WTC11 (cell line): ENCODE measurements at regions not wholly inside any gene's neighbourhood (a gene's known extent, or its start where the extent isn't known, plus 50 kb on each side); places are given as distances from the start of the nearest gene placed in this dataset.

Experiments
- ATAC-seq: fragments of 200-7000 bp; cut with Tn5 transposase; 2 replicates; pipeline ENCODE4 v1.10.0; 2021; ENCODE audit warnings: mild to moderate bottlenecking, moderate library complexity
- CTCF ChIA-PET: fragments of 300-600 bp; sonication (Branson Sonifier 250); formaldehyde crosslinking; loops from one replicate; lab custom pipeline; 2021; ENCODE audit warnings: antibody characterized with exemption; lab: Charles Lee
- POLR2A ChIA-PET: fragments of 350-600 bp; sonication (Branson Sonifier 250); formaldehyde crosslinking; loops from one replicate; lab custom pipeline; 2021; ENCODE audit warnings: antibody characterized with exemption; lab: Charles Lee
- DNase-seq: peaks from one replicate; pipeline ENCODE4 v3.0.0; 2021; ENCODE audit warnings: low spot score
- H3K27ac Mint-ChIP-seq: 2 replicates; pipeline ENCODE4 v1.8.0; 2021; ENCODE audit warnings: mixed read lengths
- H3K27me3 Mint-ChIP-seq: 2 replicates; pipeline ENCODE4 v1.8.0; 2021; ENCODE audit warnings: low read depth, mild to moderate bottlenecking, moderate library complexity, mixed read lengths
- H3K36me3 Mint-ChIP-seq: 2 replicates; pipeline ENCODE4 v1.8.0; 2021; ENCODE audit warnings: mixed read lengths
- H3K4me1 Mint-ChIP-seq: 2 replicates; pipeline ENCODE4 v1.8.0; 2022; ENCODE audit warnings: mixed read lengths
- H3K4me3 Mint-ChIP-seq: 2 replicates; pipeline ENCODE4 v1.8.0; 2021; ENCODE audit warnings: mild to moderate bottlenecking, moderate library complexity, mixed read lengths
- H3K9me3 Mint-ChIP-seq: 2 replicates; pipeline ENCODE4 v1.8.0; 2021; ENCODE audit warnings: mixed read lengths
- CREM ChIP-seq: sonication (generic); formaldehyde crosslinking; IDR thresholded peaks from 2 replicates; pipeline ENCODE4 v1.8.1; 2022; ENCODE audit warnings: mild to moderate bottlenecking, missing genetic modification reagents, moderate library complexity
- CTCF ChIP-seq: fragments of 200-600 bp; IDR thresholded peaks from 2 replicates; pipeline ENCODE4 v1.8.0; 2022; ENCODE audit warnings: antibody characterized with exemption
- ESRRA ChIP-seq: sonication (generic); formaldehyde crosslinking; IDR thresholded peaks from 2 replicates; pipeline ENCODE4 v1.8.1; 2022; ENCODE audit warnings: mild to moderate bottlenecking, missing genetic modification reagents, borderline replicate concordance
- FOXJ3 ChIP-seq: sonication (generic); formaldehyde crosslinking; IDR thresholded peaks from 2 replicates; pipeline ENCODE4 v1.9.0; 2021; ENCODE audit warnings: missing genetic modification reagents, mild to moderate bottlenecking, borderline replicate concordance
- FOXK1 ChIP-seq: sonication (generic); formaldehyde crosslinking; IDR thresholded peaks from 2 replicates; pipeline ENCODE4 v1.8.0; 2022; ENCODE audit warnings: mild to moderate bottlenecking, moderate library complexity, missing genetic modification reagents
- FOXP4 ChIP-seq: sonication (generic); formaldehyde crosslinking; IDR thresholded peaks from 2 replicates; pipeline ENCODE4 v1.8.0; 2022; ENCODE audit warnings: mild to moderate bottlenecking, missing genetic modification reagents
- GABPB1 ChIP-seq: sonication (generic); formaldehyde crosslinking; IDR thresholded peaks from 2 replicates; pipeline ENCODE4 v1.8.1; 2023; ENCODE audit warnings: mild to moderate bottlenecking, missing genetic modification reagents
- GTF2I ChIP-seq: fragments of 250-450 bp; sonication (Bioruptor Pico); conservative IDR thresholded peaks from 2 replicates; pipeline ENCODE4 v1.4.0; 2021; ENCODE audit warnings: mild to moderate bottlenecking
- HMGXB4 ChIP-seq: sonication (generic); formaldehyde crosslinking; IDR thresholded peaks from 2 replicates; pipeline ENCODE4 v1.8.1; 2023; ENCODE audit warnings: mild to moderate bottlenecking, moderate library complexity, missing genetic modification reagents
- JAZF1 ChIP-seq: fragments of 250-450 bp; sonication (Bioruptor Pico); IDR thresholded peaks from 2 replicates; pipeline ENCODE4 v1.9.0; 2021; ENCODE audit warnings: moderate library complexity, mild to moderate bottlenecking, inconsistent platforms
- MXD4 ChIP-seq: fragments of 250-450 bp; sonication (Bioruptor Pico); IDR thresholded peaks from 2 replicates; pipeline ENCODE4 v1.8.0; 2021; ENCODE audit warnings: mild to moderate bottlenecking, moderate library complexity, borderline replicate concordance
- NFATC4 ChIP-seq: fragments of 250-450 bp; sonication (Bioruptor Pico); IDR thresholded peaks from 2 replicates; pipeline ENCODE4 v1.9.0; 2021; ENCODE audit warnings: mild to moderate bottlenecking
- NFYB ChIP-seq: sonication (generic); formaldehyde crosslinking; conservative IDR thresholded peaks from 2 replicates; pipeline ENCODE4 v1.8.0; 2022; ENCODE audit warnings: low read depth, missing genetic modification reagents
- NR2C2 ChIP-seq: sonication (generic); formaldehyde crosslinking; IDR thresholded peaks from 2 replicates; pipeline ENCODE4 v1.8.0; 2022; ENCODE audit warnings: mild to moderate bottlenecking, missing genetic modification reagents
- RELA ChIP-seq: sonication (generic); formaldehyde crosslinking; IDR thresholded peaks from 2 replicates; pipeline ENCODE4 v1.8.1; 2022; ENCODE audit warnings: missing genetic modification reagents, mild to moderate bottlenecking, borderline replicate concordance
- SMAD4 ChIP-seq: sonication (generic); formaldehyde crosslinking; IDR thresholded peaks from 2 replicates; pipeline ENCODE4 v1.8.0; 2022; ENCODE audit warnings: mild to moderate bottlenecking, missing genetic modification reagents
- SP1 ChIP-seq: sonication (generic); formaldehyde crosslinking; conservative IDR thresholded peaks from 2 replicates; pipeline ENCODE4 v1.8.1; 2022; ENCODE audit warnings: missing genetic modification reagents
- TCF7 ChIP-seq: sonication (generic); formaldehyde crosslinking; IDR thresholded peaks from 2 replicates; pipeline ENCODE4 v1.8.0; 2022; ENCODE audit warnings: mild to moderate bottlenecking, low read depth, missing genetic modification reagents, moderate library complexity
- TP53 ChIP-seq: sonication (generic); formaldehyde crosslinking; IDR thresholded peaks from 2 replicates; pipeline ENCODE4 v1.8.1; 2023; ENCODE audit warnings: mild to moderate bottlenecking, missing genetic modification reagents
- USF1 ChIP-seq: sonication (generic); formaldehyde crosslinking; IDR thresholded peaks from 2 replicates; pipeline ENCODE4 v1.8.0; 2022; ENCODE audit warnings: mild to moderate bottlenecking, missing genetic modification reagents
- ZBTB21 ChIP-seq: sonication (generic); formaldehyde crosslinking; IDR thresholded peaks from 2 replicates; pipeline ENCODE4 v1.8.1; 2023; ENCODE audit warnings: mild to moderate bottlenecking, missing genetic modification reagents, borderline replicate concordance
- ZNF317 ChIP-seq: sonication (generic); formaldehyde crosslinking; IDR thresholded peaks from 2 replicates; pipeline ENCODE4 v1.8.1; 2023; ENCODE audit warnings: low read depth, mild to moderate bottlenecking, moderate library complexity, missing genetic modification reagents, borderline replicate concordance
- TF ChIP-seq, protein P1 (sequence below): sonication (generic); formaldehyde crosslinking; IDR thresholded peaks from 2 replicates; pipeline ENCODE4 v1.8.1; 2023; ENCODE audit warnings: mild to moderate bottlenecking, missing genetic modification reagents, moderate library complexity
- TF ChIP-seq, protein P2 (sequence below): fragments of 250-450 bp; sonication (Bioruptor Pico); IDR thresholded peaks from 2 replicates; pipeline ENCODE4 v1.9.0; 2021; ENCODE audit warnings: mild to moderate bottlenecking
- TF ChIP-seq, protein P3 (sequence below): sonication (generic); formaldehyde crosslinking; IDR thresholded peaks from 2 replicates; pipeline ENCODE4 v1.8.1; 2022; ENCODE audit warnings: low read depth, mild to moderate bottlenecking, moderate library complexity, missing genetic modification reagents, borderline replicate concordance
- TF ChIP-seq, protein P4 (sequence below): sonication (generic); formaldehyde crosslinking; IDR thresholded peaks from 2 replicates; pipeline ENCODE4 v1.8.0; 2023; ENCODE audit warnings: missing genetic modification reagents

- H3K36me3 Mint-ChIP-seq, result peaks cover 13% of the 10 kb centered on the region
- POLR2A ChIA-PET, result no interaction called here
- DNase-seq, result no peak
- H3K4me3 Mint-ChIP-seq, result no peak overlapping the region
- H3K9me3 Mint-ChIP-seq, result peaks cover 19% of the 10 kb centered on the region
- TF ChIP-seq SMAD4 (CRISPR knock-in tag), result no peak
- H3K4me1 Mint-ChIP-seq, result no peaks in the 10 kb centered on the region
- CTCF ChIA-PET, result no interaction called here
- ATAC-seq, result no peak
- no peaks in the 10 kb centered on the region for H3K27me3 Mint-ChIP-seq
- H3K27ac Mint-ChIP-seq, result no peak overlapping the region
Observed at GRCh38 chr5:15249152-15249551, 250.8 kb upstream of the FBXL7 start.

DNA sequence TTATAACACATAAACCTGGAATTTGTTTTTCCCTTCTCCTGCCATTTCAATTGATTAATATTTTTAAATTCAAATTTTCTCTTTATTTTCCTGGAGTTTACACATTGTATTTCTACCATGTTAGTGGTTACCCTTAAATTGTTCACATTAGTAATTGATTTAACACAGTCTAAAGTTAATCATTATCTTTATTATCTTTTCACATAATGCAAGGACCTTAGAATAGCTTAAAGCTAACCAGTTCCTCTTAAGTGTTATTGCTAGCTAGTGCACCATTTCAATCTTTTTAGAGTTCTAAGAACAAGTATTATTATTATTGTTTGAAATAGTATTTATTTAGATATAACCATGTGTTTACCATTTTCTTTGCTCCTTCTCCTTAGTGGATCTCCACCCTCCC is 251.2 kb upstream of the FBXL7 start:
- H3K4me3 Mint-ChIP-seq, result no peak overlapping the region
- CTCF ChIA-PET, result no interaction called here
- H3K27me3 Mint-ChIP-seq, result no peaks in the 10 kb centered on the region
- no peak overlapping the region for H3K27ac Mint-ChIP-seq
- H3K36me3 Mint-ChIP-seq, result peaks cover 13% of the 10 kb centered on the region
- DNase-seq, result no peak
- POLR2A ChIA-PET, result no interaction called here
- no peak for ATAC-seq
- H3K4me1 Mint-ChIP-seq, result no peaks in the 10 kb centered on the region
- H3K9me3 Mint-ChIP-seq, result peaks cover 19% of the 10 kb centered on the region
- TF ChIP-seq FOXJ3 (no peak), NR2C2 (no peak), ZBTB21 (CRISPR knock-in tag) (no peak), ESRRA (CRISPR knock-in tag) (no peak), TP53 (CRISPR knock-in tag) (no peak), USF1 (no peak), NFYB (CRISPR knock-in tag) (no peak), GABPB1 (CRISPR knock-in tag) (no peak), NFATC4 (no peak), SMAD4 (CRISPR knock-in tag) (no peak)
- TF ChIP-seq, protein P1, sequence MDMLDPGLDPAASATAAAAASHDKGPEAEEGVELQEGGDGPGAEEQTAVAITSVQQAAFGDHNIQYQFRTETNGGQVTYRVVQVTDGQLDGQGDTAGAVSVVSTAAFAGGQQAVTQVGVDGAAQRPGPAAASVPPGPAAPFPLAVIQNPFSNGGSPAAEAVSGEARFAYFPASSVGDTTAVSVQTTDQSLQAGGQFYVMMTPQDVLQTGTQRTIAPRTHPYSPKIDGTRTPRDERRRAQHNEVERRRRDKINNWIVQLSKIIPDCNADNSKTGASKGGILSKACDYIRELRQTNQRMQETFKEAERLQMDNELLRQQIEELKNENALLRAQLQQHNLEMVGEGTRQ (CRISPR knock-in tag), result no peak
- TF ChIP-seq, protein P2, sequence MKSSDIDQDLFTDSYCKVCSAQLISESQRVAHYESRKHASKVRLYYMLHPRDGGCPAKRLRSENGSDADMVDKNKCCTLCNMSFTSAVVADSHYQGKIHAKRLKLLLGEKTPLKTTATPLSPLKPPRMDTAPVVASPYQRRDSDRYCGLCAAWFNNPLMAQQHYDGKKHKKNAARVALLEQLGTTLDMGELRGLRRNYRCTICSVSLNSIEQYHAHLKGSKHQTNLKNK (CRISPR knock-in tag), result no peak

GRCh38 chr5:15245913-15246312 is 254.1 kb upstream of the FBXL7 start:
- H3K27me3 Mint-ChIP-seq, result no peaks in the 10 kb centered on the region
- CTCF ChIA-PET, result no interaction called here
- H3K27ac Mint-ChIP-seq, result no peak overlapping the region
- H3K36me3 Mint-ChIP-seq, result peaks cover 16% of the 10 kb centered on the region
- POLR2A ChIA-PET, result no interaction called here
- H3K4me3 Mint-ChIP-seq, result no peak overlapping the region
- H3K9me3 Mint-ChIP-seq, result peaks cover 28% of the 10 kb centered on the region
- DNase-seq, result no peak
- no peak for ATAC-seq
- H3K4me1 Mint-ChIP-seq, result no peaks in the 10 kb centered on the region
- TF ChIP-seq HMGXB4 (CRISPR knock-in tag), result no peak
- TF ChIP-seq CTCF, result no peak
- TF ChIP-seq SP1 (CRISPR knock-in tag), result no peak
- TF ChIP-seq FOXK1, result no peak
- TF ChIP-seq ZNF317 (CRISPR knock-in tag), result no peak
- no peak for TF ChIP-seq FOXP4 (CRISPR knock-in tag)
- TF ChIP-seq RELA (CRISPR knock-in tag), result no peak
- no peak for TF ChIP-seq TCF7 (CRISPR knock-in tag)
- TF ChIP-seq CREM (CRISPR knock-in tag), result no peak
- TF ChIP-seq, protein P3, sequence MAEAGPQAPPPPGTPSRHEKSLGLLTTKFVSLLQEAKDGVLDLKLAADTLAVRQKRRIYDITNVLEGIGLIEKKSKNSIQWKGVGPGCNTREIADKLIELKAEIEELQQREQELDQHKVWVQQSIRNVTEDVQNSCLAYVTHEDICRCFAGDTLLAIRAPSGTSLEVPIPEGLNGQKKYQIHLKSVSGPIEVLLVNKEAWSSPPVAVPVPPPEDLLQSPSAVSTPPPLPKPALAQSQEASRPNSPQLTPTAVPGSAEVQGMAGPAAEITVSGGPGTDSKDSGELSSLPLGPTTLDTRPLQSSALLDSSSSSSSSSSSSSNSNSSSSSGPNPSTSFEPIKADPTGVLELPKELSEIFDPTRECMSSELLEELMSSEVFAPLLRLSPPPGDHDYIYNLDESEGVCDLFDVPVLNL (CRISPR knock-in tag), result no peak
- no peak for TF ChIP-seq NR2C2
- TF ChIP-seq, protein P4, sequence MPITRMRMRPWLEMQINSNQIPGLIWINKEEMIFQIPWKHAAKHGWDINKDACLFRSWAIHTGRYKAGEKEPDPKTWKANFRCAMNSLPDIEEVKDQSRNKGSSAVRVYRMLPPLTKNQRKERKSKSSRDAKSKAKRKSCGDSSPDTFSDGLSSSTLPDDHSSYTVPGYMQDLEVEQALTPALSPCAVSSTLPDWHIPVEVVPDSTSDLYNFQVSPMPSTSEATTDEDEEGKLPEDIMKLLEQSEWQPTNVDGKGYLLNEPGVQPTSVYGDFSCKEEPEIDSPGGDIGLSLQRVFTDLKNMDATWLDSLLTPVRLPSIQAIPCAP (CRISPR knock-in tag), result no peak
- no peak for TF ChIP-seq JAZF1
- no peak for TF ChIP-seq GTF2I (CRISPR knock-in tag)
- no peak for TF ChIP-seq MXD4 (CRISPR knock-in tag)
